ENCODE measurements at regions not wholly inside any gene's neighbourhood (a gene's known extent, or its start where the extent isn't known, plus 50 kb on each side); places are given as distances from the start of the nearest gene placed in this dataset.
"Not testable (repeated sequence)": the region's sequence is repeated elsewhere in the genome, so short reads cannot be mapped to it uniquely, and the experiment has no call there.

DNA sequence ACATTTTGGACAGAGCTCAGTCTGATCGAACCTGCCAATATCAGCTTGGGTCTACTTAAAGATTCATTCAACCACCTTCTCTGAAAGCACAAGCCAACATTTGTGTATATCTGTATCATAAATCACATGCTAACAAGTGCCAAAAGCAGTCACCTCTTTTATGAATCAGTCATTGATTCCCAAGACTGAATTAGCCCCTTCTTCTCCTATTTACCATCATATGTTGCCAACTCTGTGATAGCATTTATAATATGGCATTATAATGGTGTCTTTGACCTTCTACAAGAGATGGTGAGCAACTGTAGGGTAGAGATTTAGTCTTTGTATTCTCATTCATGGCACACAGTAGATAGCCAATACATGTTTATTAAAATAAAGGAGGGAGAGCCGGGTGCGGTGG, 61.4 kb downstream of the DDX53 start:
- DNase-seq: no peak

DNA sequence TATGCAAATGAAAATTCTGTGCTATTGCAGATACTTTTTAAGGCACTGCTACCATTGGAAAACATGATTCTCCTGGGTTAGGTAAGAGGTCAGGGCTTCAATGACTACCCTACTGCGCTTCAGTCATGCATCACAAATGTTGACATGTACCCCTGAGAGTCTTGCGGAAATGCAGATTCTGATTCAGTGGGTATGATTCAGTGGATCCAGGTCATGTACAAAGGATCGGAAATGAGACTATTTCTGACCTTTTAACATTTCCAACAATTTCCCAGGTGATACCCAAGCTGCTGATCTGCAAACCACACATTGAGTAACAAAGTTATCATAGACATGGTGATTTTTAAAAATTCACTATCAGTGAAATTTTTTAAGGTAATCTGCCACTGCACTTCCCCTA, 62.6 kb downstream of the DDX53 start:
- no peak for DNase-seq

DNA sequence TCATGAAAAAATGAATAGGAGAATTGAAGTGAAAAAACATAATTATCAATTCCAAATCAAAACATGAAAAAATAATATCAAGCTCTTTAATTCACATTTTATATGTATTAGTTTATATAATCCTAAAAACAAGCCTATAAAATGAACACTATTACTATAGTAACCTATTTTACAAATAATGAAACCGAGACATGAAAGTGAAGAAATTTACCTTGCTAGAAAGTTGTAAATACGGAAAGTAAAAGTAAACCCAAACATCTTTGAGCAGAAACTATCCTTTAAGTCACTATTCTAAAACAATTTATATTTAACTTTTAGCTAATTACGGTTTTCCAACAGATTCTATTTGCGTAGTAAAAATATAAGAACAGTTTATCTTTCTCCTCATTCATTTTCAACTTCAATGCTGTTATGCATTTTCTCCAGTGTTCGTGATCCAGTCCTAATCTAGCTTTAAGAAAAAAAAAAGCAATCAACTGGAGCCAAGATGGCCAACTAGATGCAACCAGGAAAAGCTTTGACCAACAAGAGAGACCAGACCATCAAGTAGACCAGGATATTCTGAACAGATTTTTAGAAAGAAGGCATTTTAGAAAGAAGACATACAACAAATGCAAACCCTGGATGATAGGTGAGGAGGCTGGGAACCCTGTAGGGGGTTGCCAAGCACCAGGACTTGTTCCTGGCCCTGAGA, 67.0 kb downstream of the DDX53 start:
- no peak for DNase-seq

DNA sequence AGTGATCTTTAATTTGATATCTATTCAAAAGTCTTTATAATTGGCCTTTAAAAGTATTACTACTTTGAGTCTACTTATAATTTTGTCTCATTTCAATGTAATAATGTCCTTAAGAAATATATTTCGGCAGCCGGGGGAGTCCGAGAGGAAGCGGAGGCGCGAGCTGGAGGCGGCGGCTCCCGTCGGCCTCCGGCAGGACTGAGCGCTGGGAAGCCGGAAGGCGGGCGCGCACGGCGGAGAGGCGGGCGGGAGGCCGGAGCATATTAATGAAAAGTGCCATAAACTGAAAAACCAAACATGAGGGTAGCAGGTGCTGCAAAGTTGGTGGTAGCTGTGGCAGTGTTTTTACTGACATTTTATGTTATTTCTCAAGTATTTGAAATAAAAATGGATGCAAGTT, 75.7 kb downstream of the DDX53 start:
- not testable (repeated sequence) for DNase-seq

DNA sequence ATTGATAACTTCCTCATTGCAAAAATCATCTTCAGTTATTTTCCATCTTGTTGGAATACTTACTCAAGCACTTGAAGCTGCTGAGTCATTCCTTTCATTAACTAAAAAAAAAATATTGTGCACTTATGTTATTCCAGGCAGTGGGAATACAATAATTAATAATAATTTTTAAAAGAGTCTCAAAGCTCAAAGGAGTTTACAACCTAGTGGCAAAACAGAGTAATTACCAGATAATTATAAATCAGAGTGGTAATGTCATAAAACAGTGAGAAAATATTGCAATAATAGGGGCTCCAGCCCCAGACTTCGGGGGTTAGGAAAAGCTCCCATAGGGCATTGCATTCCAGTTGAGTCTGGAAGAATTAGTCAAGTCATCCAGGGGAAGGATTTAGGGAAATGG, 79.6 kb downstream of the DDX53 start:
- no peak for DNase-seq

DNA sequence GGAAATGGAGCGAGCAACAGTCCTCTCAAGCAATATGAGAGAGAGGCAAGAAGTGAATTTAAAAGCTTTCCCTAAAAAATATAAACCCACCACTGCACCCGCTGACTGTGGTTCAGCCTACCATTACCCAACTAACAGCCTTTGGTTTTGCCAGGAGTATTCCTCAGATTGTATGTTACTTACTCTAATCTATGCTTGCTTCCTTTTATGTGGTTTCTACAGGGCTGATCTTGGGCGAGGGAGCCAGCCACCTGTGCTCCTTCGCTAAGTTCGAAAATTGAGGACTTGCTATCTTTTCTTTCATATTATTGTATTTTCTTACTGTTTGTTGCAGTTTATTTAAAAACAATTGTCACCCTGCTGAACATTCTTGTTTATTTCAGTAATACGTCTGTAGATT, 101.1 kb downstream of the DDX53 start:
- DNase-seq: no peak

DNA sequence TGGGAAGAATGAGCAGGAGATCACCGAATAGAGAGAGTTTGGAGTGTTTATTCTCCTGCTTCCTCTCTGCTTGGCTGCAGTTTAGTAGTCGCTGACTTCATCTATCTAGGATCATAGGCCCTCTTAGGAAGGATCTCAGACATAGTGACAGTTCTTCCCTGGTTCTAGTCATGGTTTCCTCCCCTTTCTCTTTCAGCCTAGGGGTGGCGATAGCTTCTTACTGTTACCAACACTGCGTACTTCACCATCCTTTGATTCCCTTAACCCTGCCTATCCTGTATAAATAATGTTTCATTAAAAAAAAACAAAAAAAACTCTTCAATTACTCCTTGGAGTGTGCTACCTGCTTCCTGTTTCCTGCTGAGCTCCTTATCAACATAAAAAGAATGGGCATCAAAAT, 103.8 kb downstream of the DDX53 start:
- DNase-seq: no peak

DNA sequence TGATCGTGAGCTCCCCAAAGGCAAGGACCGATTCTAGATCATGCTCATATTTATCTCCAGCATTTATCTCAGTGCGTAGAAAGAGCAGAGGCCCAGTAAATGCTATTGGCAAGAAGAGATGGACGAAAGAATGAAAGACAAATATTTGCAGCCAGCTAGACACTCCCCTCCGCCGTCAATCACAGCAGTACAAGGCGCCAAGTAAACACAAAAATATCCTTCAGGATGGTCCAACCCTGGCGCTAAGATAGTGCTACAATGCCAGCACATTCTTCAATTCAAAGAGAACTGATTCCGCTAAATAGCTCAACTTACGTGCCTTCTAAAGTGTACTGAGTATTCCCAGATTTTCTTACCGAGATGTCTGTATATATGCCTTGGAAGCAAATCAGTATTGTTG, 114.5 kb downstream of the DDX53 start:
- DNase-seq: no peak

DNA sequence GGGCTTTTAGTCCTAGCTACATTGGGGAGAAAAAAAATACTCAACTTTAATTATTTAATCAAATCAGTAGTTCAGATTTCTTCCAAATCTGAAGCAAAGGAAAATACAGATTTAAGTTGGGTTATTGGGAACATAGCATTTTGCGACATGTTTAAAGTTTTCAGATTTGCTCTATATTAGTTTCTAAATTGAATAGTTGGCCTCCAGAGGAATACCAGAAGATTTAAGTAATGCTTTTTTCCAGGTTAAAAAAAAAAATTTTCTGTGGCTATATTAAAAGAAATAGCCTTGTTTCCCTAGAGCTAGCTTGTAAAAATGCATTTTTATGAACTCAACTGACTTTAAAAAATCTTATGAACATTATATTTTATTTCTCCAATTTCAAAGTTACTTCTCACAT, 115.9 kb downstream of the DDX53 start:
- no peak for DNase-seq

DNA sequence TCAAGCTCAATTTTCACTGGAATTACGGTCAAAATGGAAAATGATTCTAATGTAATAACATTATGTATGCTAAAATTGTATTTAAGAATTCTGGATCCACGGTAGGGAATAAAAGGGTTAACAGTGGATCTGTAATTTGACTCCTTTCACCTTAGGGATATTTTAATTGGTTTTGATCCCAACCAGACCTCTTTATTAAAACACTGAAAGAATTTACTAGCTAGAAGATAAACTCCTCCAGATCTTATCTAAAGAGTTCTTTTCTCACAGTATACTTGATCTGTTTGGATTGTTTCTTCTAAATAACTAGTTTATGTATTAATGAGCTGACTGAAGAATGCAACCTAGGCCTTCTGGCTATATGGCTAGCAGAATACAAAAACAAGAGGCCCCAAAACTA, 118.4 kb downstream of the DDX53 start:
- DNase-seq: no peak

DNA sequence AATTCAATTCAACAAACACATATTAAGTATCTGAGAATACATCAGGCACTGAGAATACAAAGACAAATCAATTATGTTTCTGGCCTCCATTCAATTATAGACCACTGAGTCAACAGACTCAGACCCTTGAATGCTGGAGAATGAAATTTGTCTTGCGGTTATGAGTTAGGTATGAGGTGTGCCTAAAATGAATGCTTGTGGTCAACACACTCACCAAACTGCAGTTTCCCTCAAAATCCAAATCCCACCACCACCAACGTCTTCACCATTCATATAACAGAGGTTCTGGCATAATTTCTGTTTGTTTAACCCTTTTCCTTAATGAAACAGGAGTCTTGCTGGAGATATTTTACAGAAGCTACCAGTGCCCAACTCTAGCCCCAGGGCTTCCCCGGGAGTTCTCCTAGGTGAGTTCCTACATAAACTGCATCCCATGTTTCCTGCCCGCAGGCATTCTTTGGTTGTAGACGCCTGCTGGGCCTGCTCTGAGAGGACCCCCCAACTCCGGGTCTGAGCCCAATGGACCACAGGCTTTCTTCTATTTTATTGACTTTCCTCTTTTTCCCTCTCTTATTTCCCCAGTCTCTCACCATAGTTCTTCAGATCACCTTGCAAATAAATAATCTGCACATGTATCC, 119.2 kb downstream of the DDX53 start:
- no peak for DNase-seq

DNA sequence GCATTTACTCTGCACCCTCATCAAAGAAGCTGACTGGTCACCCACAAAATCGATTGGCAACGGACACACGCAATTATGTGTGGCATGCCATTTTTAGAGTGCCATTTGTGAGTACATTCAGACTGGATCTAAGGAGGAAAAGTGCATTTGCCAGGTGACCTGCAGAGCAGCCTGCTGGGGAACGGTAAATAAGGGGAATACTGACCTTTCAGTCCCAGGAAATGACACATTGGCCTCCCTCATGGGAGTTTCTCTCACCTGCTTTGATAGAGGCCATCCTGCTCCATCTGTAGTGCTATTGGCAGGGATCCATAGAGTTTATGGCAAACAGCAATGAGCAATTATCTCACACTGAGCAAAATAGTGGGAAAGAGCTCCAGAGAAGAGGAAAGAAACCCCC, 127.8 kb downstream of the DDX53 start:
- DNase-seq: peak; percentile 24

DNA sequence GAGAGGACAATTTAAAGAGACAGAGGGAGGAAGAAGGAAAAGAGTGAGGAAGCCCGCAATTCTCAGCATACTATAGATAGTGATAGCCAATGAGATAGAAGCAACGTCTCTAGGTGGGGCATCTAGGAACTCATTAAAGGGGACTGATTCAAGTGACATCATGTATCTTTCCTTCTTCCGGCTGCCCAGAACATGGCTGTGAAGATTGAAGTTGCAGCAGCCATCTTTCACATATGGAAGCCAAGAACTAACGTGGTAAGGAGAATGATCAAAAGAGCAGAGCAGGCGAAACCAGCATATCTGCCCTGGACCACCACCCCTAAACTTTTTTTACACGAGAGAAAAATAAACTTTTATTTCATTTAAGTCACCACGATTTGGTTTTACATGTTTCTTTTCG, 133.8 kb downstream of the DDX53 start:
- DNase-seq: no peak

DNA sequence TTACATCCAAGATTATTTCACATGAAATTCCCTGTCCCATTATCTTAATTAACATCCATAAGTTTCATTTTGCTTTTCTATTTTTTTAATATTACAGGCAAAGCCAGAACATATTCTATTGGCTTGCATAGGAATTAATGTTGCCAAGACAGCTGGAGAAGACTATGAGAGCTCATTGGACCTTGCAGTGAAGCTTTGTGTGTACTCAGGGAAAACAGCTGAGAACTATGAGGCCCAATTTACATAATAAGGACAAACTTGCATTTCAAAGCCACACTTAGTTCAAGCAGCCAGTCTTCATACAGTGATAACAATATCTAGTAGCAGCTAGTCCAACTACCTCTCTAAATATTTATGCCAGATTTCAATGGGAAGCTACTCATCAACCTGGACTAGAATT, 134.4 kb downstream of the DDX53 start:
- DNase-seq: no peak

DNA sequence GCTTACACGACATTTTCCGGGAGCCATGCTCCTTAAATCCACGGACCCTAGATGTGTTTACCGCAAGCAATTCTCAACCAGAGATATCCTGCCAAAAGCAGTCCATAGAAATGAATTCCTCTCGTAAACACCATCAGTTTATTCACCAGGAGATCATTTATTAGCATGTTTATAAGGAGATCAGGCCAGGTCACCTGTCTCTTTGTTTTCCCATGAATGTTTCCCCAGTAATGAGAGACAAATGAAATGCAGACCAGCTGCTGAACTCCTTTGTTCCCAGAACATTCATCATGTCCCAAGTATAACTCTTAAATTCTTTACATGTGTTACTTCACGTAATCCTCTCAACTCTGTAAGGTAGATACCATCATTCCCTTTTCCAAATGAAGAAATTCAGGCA, 137.1 kb downstream of the DDX53 start:
- DNase-seq: no peak

DNA sequence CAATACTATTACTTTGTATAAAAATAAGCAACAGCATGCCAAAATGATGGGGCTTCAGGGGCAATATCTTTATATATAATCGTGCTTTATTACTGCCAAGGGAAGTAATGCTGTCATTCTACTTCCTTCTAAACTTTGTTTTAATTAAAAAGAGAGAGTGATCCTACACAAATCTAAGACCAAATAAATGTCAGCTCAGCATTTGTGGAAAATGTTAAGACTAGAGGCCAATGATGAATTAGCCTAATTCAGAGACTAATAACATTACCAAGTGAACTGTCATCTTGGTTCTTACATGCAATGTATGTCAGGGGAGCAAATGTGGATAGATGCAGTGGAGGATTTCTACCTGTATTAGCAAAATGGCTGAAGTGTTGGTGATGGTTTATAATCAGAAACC, 166.4 kb upstream of the PTCHD1 start:
- DNase-seq: no peak

DNA sequence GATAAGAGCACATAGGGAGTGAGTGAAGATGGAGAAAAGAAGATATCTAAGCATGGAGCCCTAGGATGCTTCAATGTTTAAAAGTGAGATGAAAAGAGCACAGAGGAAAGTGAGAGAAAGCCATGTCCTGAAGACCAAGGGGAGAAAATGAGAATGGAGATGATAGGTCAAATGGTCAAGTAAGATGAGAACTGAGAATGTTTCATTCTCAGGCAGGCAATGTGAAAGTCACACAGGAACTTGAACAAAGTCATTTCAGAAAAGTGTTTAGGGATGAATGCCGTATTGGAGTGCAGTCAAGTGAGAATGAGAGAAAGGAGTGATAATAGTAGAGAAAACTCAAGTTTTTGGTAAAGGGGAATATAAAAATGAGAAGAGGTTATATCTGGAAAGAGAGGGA, 148.7 kb upstream of the PTCHD1 start:
- DNase-seq: no peak

DNA sequence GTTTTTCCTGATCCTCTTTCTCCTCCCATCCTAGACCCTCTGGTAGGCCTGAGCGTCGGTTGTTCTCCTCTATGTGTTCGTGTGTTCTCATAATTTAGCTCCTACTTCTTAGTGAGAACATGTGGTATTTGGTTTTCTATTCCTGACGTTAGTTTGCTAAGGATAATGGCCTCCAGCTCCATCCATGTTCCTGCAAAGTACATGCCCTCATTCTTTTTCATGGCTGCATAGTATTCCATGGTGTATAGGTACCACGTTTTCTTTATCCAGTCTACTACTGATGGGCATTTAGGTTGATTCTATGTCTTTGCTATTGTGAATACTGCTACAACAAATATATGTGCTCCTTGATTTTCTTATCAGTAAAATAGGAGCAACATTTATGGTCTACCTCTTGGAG, 146.8 kb upstream of the PTCHD1 start:
- no peak for DNase-seq

DNA sequence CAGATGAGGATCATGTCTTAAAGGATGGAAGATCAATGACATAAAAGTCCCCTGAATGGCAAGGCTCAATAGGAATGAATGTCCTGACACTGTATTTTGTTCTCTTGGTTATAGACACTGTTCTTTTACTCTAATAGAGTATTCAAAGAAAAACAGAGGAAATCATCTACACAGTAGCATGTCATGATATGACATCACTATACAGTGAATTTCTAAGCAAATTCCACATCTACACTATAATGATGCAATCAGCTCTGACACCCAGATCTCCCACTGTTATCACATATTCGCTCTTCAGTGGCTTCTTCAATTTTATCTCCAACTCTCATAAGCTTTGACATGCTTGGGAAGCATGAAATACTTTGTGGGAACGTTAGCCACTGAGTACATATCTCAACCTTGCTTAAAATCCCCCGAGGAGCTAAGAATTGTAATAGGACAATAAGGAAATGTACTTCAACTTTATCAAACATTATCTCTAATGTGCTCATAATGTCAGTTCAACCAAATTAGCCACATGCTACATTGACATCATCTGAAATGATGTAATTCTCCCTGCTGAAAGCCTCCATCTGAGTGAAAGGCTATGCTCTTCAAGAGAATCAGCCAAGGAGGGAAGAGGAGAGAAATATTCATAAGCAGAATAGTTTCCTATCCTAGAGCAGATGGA, 139.6 kb upstream of the PTCHD1 start:
- DNase-seq: no peak

DNA sequence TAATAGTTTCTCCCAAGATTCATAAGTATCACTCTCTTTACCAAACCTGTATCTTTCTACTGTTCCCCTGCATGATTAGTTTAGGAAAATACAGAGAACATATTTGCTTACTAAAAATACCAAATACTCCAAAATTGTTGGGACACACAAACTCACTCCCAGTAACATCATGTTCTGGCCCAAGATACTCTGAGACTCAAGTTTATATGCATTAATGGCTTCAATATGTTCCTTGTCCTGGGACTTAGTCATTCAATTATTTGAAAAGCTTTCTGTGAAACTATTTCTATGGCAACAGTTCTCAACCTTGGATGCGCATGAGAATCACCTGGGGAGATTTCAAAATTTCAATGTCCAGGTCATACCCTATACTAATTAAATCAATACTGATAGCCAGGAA, 138.9 kb upstream of the PTCHD1 start:
- no peak for DNase-seq

DNA sequence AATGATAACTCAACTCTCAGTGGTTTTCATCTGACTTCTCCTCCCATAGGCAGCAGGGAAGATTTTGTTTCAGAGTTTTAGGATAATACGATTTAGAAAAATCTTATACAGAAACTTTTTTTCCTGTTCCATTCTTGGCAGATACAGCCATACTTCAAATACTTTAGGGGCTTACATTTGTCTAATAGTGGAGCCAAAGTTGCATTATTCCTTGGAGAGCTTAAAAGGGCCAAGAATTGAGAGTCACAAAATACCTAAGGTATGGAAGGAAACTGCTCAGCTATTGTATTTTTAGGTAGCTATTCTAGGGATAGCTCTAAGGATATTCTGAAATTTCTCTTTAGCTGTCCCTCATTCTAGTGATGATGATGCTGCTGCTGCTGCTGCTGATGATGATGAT, 132.9 kb upstream of the PTCHD1 start:
- DNase-seq: no peak

DNA sequence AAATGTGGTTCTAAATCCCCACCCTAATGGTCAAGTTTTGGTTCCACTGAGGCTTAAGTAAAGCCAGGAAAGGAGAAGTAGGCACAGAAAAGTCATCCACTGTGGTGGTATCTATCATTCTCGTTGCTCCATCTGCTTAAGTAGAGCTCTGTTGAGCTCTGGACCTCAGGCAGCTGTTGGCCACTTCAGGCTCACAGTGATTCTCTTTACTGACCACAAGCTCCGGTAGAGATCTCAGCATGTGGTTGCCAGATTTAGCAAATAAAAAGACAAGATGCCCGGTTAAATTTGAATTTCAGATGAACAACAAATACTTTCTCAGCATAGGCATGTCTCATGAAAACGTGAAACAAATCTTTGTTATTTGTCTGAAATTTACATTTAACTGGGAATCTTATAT, 132.3 kb upstream of the PTCHD1 start:
- DNase-seq: no peak

DNA sequence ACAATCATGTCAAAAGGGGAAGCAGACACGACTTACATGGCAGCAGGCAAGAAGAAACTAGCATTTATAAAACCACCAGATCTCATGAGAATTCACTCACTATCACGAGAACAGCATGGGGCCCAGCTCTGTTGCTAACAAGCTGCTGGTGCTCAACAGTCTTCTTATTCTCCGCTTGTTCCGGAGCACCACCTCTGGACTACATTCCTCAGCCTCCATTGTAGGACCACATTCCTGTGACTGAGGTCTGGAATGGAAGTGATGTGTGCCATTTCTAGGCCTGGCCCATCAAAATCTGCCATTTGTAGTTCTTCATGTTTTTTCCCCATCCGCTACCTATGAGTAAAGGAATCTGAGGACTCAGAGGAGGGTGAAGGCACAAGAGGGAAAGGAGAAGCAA, 111.5 kb upstream of the PTCHD1 start:
- no peak for DNase-seq

DNA sequence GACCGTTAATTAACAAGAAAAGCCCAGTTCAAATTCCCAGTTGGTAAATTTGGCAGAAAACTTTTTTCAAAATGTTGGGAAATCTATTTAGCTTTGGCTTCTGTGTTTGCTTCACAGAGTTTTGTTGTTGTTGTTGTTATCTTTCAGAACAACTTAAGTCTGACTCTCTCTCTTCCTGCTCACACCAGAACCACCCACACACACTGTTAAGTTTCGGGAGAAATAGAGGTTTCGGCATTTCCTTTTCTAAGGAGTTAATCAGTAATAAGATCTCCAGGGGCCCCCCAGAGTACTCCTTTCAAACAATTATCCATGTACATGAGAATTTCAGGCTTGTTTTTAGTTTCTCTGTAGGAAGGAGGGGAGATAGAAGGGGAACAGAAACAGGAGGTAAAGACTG, 106.2 kb upstream of the PTCHD1 start:
- DNase-seq: no peak

DNA sequence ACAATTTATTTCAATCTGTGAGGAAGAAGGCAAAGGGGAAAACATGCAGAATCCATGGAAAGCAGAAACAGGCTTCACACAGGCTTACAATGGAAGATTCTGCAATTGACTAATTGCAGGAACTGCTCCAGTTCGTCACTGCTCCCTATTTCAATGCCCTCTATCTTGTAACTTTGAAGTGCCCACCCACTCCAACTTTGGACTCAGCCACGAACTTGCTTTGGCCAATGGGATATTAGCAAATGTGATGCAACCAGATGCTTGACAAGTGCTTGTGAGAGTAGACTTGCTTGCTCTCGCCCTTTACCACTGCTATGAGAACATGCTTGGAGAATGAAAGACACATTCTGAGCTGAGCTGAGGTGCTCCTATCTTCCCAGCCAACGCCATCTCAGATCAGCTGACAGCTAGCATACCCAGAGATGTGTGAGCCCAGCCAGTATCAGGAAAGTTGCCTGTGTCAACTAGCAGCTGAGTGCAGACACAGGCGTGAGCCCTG, 105.7 kb upstream of the PTCHD1 start:
- DNase-seq: no peak

Measured in NCI-H2081 treated with DMSO at 0.1 percent for 48 hours (cell line).